GM23338 (cell line): ENCODE measurements at regions not wholly inside any gene's neighbourhood (a gene's known extent, or its start where the extent isn't known, plus 50 kb on each side); places are given as distances from the start of the nearest gene placed in this dataset.

Experiments used
- ATAC-seq: fragments of 200-7000 bp; cut with Tn5 transposase; 3 replicates; pipeline ENCODE4 v1.9.1; 2020
- DNase-seq: peaks from one replicate; pipeline ENCODE4 v3.0.0-alpha.2; 2015; ENCODE audit warnings: low spot score
- H2AFZ ChIP-seq: fragments of 200-600 bp; sonication (generic); 2 replicates; pipeline ENCODE4 v1.8.0; 2016; ENCODE audit warnings: antibody characterized with exemption, mild to moderate bottlenecking, moderate library complexity
- H3F3A ChIP-seq: fragments of 200-600 bp; sonication (generic); replicated peaks from 2 replicates; pipeline ENCODE4 v1.8.0; 2017; ENCODE audit warnings: antibody characterized with exemption, mixed run types, low read depth
- H3K27ac ChIP-seq: fragments of 200-600 bp; sonication (generic); 2 replicates; pipeline ENCODE4 v1.6.1; 2016; ENCODE audit warnings: low read depth
- H3K27me3 ChIP-seq: fragments of 200-600 bp; sonication (generic); 2 replicates; pipeline ENCODE4 v1.8.0; 2016; ENCODE audit warnings: mild to moderate bottlenecking, mixed run types, moderate library complexity; ENCODE audit not compliant: insufficient read depth
- H3K36me3 ChIP-seq: fragments of 200-600 bp; sonication (generic); 2 replicates; pipeline ENCODE4 v1.8.0; 2016; ENCODE audit warnings: mild to moderate bottlenecking; ENCODE audit not compliant: insufficient read depth
- H3K4me1 ChIP-seq: fragments of 200-600 bp; sonication (generic); 2 replicates; pipeline ENCODE4 v1.8.0; 2016; ENCODE audit warnings: mild to moderate bottlenecking, moderate library complexity; ENCODE audit not compliant: insufficient read depth
- H3K4me2 ChIP-seq: fragments of 200-600 bp; sonication (generic); 2 replicates; pipeline ENCODE4 v1.7.1; 2017; ENCODE audit warnings: mixed run types
- H3K4me3 ChIP-seq: fragments of 200-600 bp; sonication (generic); 2 replicates; pipeline ENCODE4 v1.6.1; 2016; ENCODE audit warnings: mixed run types
- H3K79me2 ChIP-seq: fragments of 200-600 bp; sonication (generic); replicated peaks from 2 replicates; pipeline ENCODE4 v1.8.0; 2017; ENCODE audit warnings: mild to moderate bottlenecking; ENCODE audit not compliant: insufficient read depth
- H3K9me2 ChIP-seq: fragments of 200-600 bp; sonication (generic); 2 replicates; pipeline ENCODE4 v1.8.0; 2017; ENCODE audit not compliant: insufficient read depth
- H4K20me1 ChIP-seq: fragments of 200-600 bp; sonication (generic); replicated peaks from 2 replicates; pipeline ENCODE4 v1.8.0; 2017; ENCODE audit warnings: mild to moderate bottlenecking; ENCODE audit not compliant: insufficient read depth
- H3K27ac Mint-ChIP-seq: 2 replicates; pipeline ENCODE4 v1.8.0; 2020; ENCODE audit warnings: inconsistent platforms, mild to moderate bottlenecking, moderate library complexity, mixed read lengths
- H3K27me3 Mint-ChIP-seq: 3 replicates; pipeline ENCODE4 v1.8.0; 2022; ENCODE audit warnings: low read depth, mild to moderate bottlenecking, moderate library complexity, mixed read lengths, inconsistent platforms; ENCODE audit not compliant: insufficient read depth, poor library complexity
- H3K36me3 Mint-ChIP-seq: 3 replicates; pipeline ENCODE4 v1.8.0; 2021; ENCODE audit warnings: low read depth, mild to moderate bottlenecking, inconsistent platforms, moderate library complexity, mixed read lengths
- H3K4me1 Mint-ChIP-seq: 3 replicates; pipeline ENCODE4 v1.8.0; 2020; ENCODE audit warnings: mild to moderate bottlenecking, inconsistent platforms, mixed read lengths
- H3K4me3 Mint-ChIP-seq: 3 replicates; pipeline ENCODE4 v1.8.0; 2021; ENCODE audit warnings: moderate library complexity, mild to moderate bottlenecking, inconsistent platforms, mixed read lengths
- H3K9me3 Mint-ChIP-seq: 3 replicates; pipeline ENCODE4 v1.8.0; 2020; ENCODE audit warnings: moderate library complexity, mild to moderate bottlenecking, inconsistent platforms, mixed read lengths
- CREB1 ChIP-seq: fragments of 250-450 bp; sonication (Bioruptor Pico); IDR thresholded peaks from 2 replicates; pipeline ENCODE4 v1.5.0; 2020; ENCODE audit warnings: low read depth, mild to moderate bottlenecking, moderate library complexity
- CTCF ChIP-seq, 2 experiments: fragments of 200-600 bp in 1 of 2; sonication (generic) in 1 of 2; conservative IDR thresholded peaks; 2 replicates each; pipeline versions ENCODE4 v1.5.1 to v1.6.1; 2016 to 2017; ENCODE audit warnings: antibody characterized with exemption in 2 of 2, low read depth in 2 of 2, mild to moderate bottlenecking in 2 of 2, moderate library complexity in 1 of 2
- ETS1 ChIP-seq: IDR thresholded peaks from 2 replicates; pipeline ENCODE4 v1.6.1; 2016; ENCODE audit warnings: antibody characterized with exemption
- EZH2 ChIP-seq: fragments of 200-600 bp; sonication (generic); IDR thresholded peaks from one replicate; pipeline ENCODE4 v1.8.0; 2017; ENCODE audit warnings: antibody characterized with exemption, mild to moderate bottlenecking, low read depth; ENCODE audit not compliant: unreplicated experiment
- EZH2phosphoT487 ChIP-seq: fragments of 200-600 bp; sonication (generic); IDR thresholded peaks from one replicate; pipeline ENCODE4 v1.8.1; 2018; ENCODE audit warnings: antibody characterized with exemption; ENCODE audit not compliant: unreplicated experiment
- JUNB ChIP-seq: IDR thresholded peaks from one replicate; pipeline ENCODE4 v1.6.1; 2016; ENCODE audit warnings: antibody characterized with exemption; ENCODE audit not compliant: unreplicated experiment
- NANOG ChIP-seq: IDR thresholded peaks from 2 replicates; pipeline ENCODE4 v1.6.1; 2016; ENCODE audit warnings: antibody characterized with exemption, borderline replicate concordance
- POLR2AphosphoS5 ChIP-seq: IDR thresholded peaks from 2 replicates; pipeline ENCODE4 v1.6.1; 2016; ENCODE audit warnings: antibody characterized with exemption, low read depth
- REST ChIP-seq: IDR thresholded peaks from one replicate; pipeline ENCODE4 v1.6.1; 2018; ENCODE audit warnings: antibody characterized with exemption; ENCODE audit not compliant: unreplicated experiment
- STAT1 ChIP-seq: IDR thresholded peaks from one replicate; pipeline ENCODE4 v1.6.1; 2016; ENCODE audit warnings: antibody characterized with exemption; ENCODE audit not compliant: unreplicated experiment
- ZNF114 ChIP-seq: fragments of 250-450 bp; sonication (Bioruptor Pico); IDR thresholded peaks from 2 replicates; pipeline ENCODE4 v1.5.0; 2020; ENCODE audit warnings: mild to moderate bottlenecking, moderate library complexity
- ZNF331 ChIP-seq: fragments of 250-450 bp; sonication (Bioruptor Pico); IDR thresholded peaks from 2 replicates; pipeline ENCODE4 v1.5.0; 2020; ENCODE audit warnings: low read depth, mild to moderate bottlenecking, moderate library complexity
- ZNF462 ChIP-seq: fragments of 250-450 bp; sonication (Bioruptor Pico); IDR thresholded peaks from 2 replicates; pipeline ENCODE4 v1.5.0; 2020; ENCODE audit warnings: mild to moderate bottlenecking, moderate library complexity

GRCh38 chr10:43879742-43880141, 231.1 kb upstream of the ZNF32 start:
- Mint-ChIP-seq H3K36me3 (no peaks in the 10 kb centered on the region), H3K4me1 (peaks cover 8% of the 10 kb centered on the region; the same call in 2 of the 3 replicates), H3K27me3 (peaks cover 4% of the 10 kb centered on the region), H3K9me3 (no peaks in the 10 kb centered on the region), H3K27ac (no peak overlapping the region), H3K4me3 (no peak overlapping the region)
- ATAC-seq (no peak), DNase-seq (no peak)
- Histone ChIP-seq H3K4me2 (no peak overlapping the region), H3K27ac (no peak overlapping the region), H3K79me2 (no peaks in the 10 kb centered on the region), H3K36me3 (no peaks in the 10 kb centered on the region), H4K20me1 (no peaks in the 10 kb centered on the region), H3K9me2 (0 out of 2 replicates have a peak, but pooled peaks cover 2% of the 10 kb centered on the region), H3K27me3 (no peaks in the 10 kb centered on the region), H3F3A (no peaks in the 10 kb centered on the region), H3K4me3 (no peak overlapping the region), H2AFZ (no peak overlapping the region), H3K4me1 (peaks cover 9% of the 10 kb centered on the region)
- TF ChIP-seq JUNB (no peak), CREB1 (no peak), ZNF462 (CRISPR knock-in tag) (no peak), EZH2 (no peak), REST (no peak), EZH2phosphoT487 (no peak), ETS1 (no peak), POLR2AphosphoS5 (no peak), NANOG (no peak), STAT1 (no peak), ZNF114 (CRISPR knock-in tag) (no peak), CTCF (conservative IDR thresholded peaks at IDR 0.05; ENCODE audit: low read depth in 2 of 2) (no peak), ZNF331 (no peak)
